Thyroid gland (tissue), 4 donors: ENCODE measurements at regions not wholly inside any gene's neighbourhood (a gene's known extent, or its start where the extent isn't known, plus 50 kb on each side); places are given as distances from the start of the nearest gene placed in this dataset.

Experiments
- POLR2A ChIP-seq, 2 donors: fragments of 450-650 bp; IDR thresholded peaks; one replicate each; pipeline ENCODE4 v1.6.1; 2017; ENCODE audit warnings: antibody characterized with exemption in 2 of 2, mild to moderate bottlenecking in 2 of 2, moderate library complexity in 1 of 2
- TF ChIP-seq, protein P1 (sequence below), 6 experiments: fragments of 200-600 bp in 3 of 6; fragments of 450-650 bp in 3 of 6; sonication (generic) in 3 of 6; IDR thresholded peaks; one replicate each; pipeline ENCODE4 v1.5.1; 2016 to 2019; ENCODE audit warnings: antibody characterized with exemption in 6 of 6, mild to moderate bottlenecking in 2 of 6, inconsistent platforms in 1 of 6, moderate library complexity in 1 of 6

DNA sequence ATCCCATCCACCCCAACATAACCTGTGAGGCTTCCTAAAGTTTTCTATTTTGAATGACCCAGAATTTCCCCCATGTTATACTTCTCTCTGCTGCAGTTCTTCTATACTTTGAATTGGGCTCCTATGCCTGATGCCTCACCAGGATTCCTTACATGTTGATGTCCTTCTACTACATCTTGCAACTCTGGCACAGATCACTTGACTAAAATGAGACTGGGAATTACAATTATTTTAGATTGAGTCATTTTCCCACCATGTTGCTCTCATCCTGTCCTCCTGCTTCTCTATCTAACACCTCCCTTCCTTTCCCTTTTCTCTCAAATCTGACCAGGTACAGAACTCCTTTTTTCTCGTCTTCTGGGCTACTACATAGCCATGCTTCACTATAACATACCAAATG lies 314.0 kb upstream of the KCNJ16 start:
- TF ChIP-seq, protein P1, sequence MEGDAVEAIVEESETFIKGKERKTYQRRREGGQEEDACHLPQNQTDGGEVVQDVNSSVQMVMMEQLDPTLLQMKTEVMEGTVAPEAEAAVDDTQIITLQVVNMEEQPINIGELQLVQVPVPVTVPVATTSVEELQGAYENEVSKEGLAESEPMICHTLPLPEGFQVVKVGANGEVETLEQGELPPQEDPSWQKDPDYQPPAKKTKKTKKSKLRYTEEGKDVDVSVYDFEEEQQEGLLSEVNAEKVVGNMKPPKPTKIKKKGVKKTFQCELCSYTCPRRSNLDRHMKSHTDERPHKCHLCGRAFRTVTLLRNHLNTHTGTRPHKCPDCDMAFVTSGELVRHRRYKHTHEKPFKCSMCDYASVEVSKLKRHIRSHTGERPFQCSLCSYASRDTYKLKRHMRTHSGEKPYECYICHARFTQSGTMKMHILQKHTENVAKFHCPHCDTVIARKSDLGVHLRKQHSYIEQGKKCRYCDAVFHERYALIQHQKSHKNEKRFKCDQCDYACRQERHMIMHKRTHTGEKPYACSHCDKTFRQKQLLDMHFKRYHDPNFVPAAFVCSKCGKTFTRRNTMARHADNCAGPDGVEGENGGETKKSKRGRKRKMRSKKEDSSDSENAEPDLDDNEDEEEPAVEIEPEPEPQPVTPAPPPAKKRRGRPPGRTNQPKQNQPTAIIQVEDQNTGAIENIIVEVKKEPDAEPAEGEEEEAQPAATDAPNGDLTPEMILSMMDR (IDR thresholded peaks at IDR 0.05) = no peak
- TF ChIP-seq POLR2A (IDR thresholded peaks at IDR 0.05) = no peak
